H9 (cell line): ENCODE measurements at regions not wholly inside any gene's neighbourhood (a gene's known extent, or its start where the extent isn't known, plus 50 kb on each side); places are given as distances from the start of the nearest gene placed in this dataset.
A peak's percentile ranks its signal among the peaks of the same experiment; 100 is the strongest.

ENCODE experiments used
- DNase-seq: peaks from one replicate; pipeline ENCODE4 v3.0.0-alpha.2; 2017
- H2AFZ ChIP-seq: one replicate; pipeline ENCODE4 v1.6.1; 2013; ENCODE audit warnings: mild to moderate bottlenecking, low read length, control low read depth, moderate library complexity
- H2AK5ac ChIP-seq: 2 replicates; pipeline ENCODE4 v1.6.1; 2013; ENCODE audit warnings: low read length, control low read depth, mixed read lengths; ENCODE audit not compliant: insufficient read length
- H2BK120ac ChIP-seq: one replicate; pipeline ENCODE4 v1.6.1; 2013; ENCODE audit warnings: low read depth, mild to moderate bottlenecking, low read length, control low read depth, inconsistent platforms; ENCODE audit not compliant: poor library complexity, severe bottlenecking
- H2BK12ac ChIP-seq: 2 replicates; pipeline ENCODE4 v1.6.1; 2013; ENCODE audit warnings: low read length, control low read depth, mixed read lengths, low read depth; ENCODE audit not compliant: insufficient read length
- H2BK15ac ChIP-seq: 2 replicates; pipeline ENCODE4 v1.6.1; 2013; ENCODE audit warnings: low read depth, low read length, control low read depth
- H2BK20ac ChIP-seq: one replicate; pipeline ENCODE4 v1.6.1; 2013; ENCODE audit warnings: low read depth, mild to moderate bottlenecking, low read length, control low read depth, inconsistent platforms; ENCODE audit not compliant: poor library complexity, severe bottlenecking
- H2BK5ac ChIP-seq: 2 replicates; pipeline ENCODE4 v1.6.1; 2013; ENCODE audit warnings: low read length, control low read depth, mixed read lengths; ENCODE audit not compliant: insufficient read length
- H3K14ac ChIP-seq: 2 replicates; pipeline ENCODE4 v1.6.1; 2013; ENCODE audit warnings: low read length, control low read depth; ENCODE audit not compliant: insufficient read depth
- H3K18ac ChIP-seq: 2 replicates; pipeline ENCODE4 v1.6.1; 2013; ENCODE audit warnings: low read depth, mild to moderate bottlenecking, mixed read lengths, low read length, control low read depth; ENCODE audit not compliant: insufficient read length
- H3K23ac ChIP-seq: 2 replicates; pipeline ENCODE4 v1.6.1; 2013; ENCODE audit warnings: low read length, control low read depth, mixed read lengths, low read depth; ENCODE audit not compliant: insufficient read length
- H3K23me2 ChIP-seq: 2 replicates; pipeline ENCODE4 v1.6.1; 2013; ENCODE audit warnings: low read depth, mild to moderate bottlenecking, mixed read lengths, low read length, control low read depth; ENCODE audit not compliant: insufficient read length, poor library complexity, severe bottlenecking
- H3K27ac ChIP-seq: 2 replicates; pipeline ENCODE4 v1.5.1; 2013; ENCODE audit warnings: low read length, control low read depth, mixed read lengths, low read depth; ENCODE audit not compliant: insufficient read length
- H3K27me3 ChIP-seq: 2 replicates; pipeline ENCODE4 v1.6.1; 2013; ENCODE audit warnings: low read length, control low read depth, inconsistent platforms; ENCODE audit not compliant: insufficient read depth
- H3K4ac ChIP-seq: 2 replicates; pipeline ENCODE4 v1.6.1; 2013; ENCODE audit warnings: low read depth, mild to moderate bottlenecking, control low read depth, inconsistent platforms, low read length, moderate library complexity
- H3K4me1 ChIP-seq: 2 replicates; pipeline ENCODE4 v1.6.1; 2013; ENCODE audit warnings: low read length, control low read depth, inconsistent platforms; ENCODE audit not compliant: insufficient read depth
- H3K4me2 ChIP-seq: 2 replicates; pipeline ENCODE4 v1.6.1; 2013; ENCODE audit warnings: low read length, control low read depth, mixed read lengths; ENCODE audit not compliant: insufficient read length, insufficient read depth
- H3K56ac ChIP-seq: 2 replicates; pipeline ENCODE4 v1.6.1; 2013; ENCODE audit warnings: low read depth, mild to moderate bottlenecking, mixed read lengths, low read length, control low read depth; ENCODE audit not compliant: insufficient read length
- H3K79me1 ChIP-seq: 2 replicates; pipeline ENCODE4 v1.6.1; 2013; ENCODE audit warnings: low read depth, mild to moderate bottlenecking, moderate library complexity, low read length, control low read depth, inconsistent platforms; ENCODE audit not compliant: insufficient read depth, poor library complexity, severe bottlenecking
- H3K79me2 ChIP-seq: 2 replicates; pipeline ENCODE4 v1.6.1; 2013; ENCODE audit warnings: low read length, control low read depth, inconsistent platforms; ENCODE audit not compliant: insufficient read depth
- H3K9ac ChIP-seq: 2 replicates; pipeline ENCODE4 v1.6.1; 2013; ENCODE audit warnings: low read length, control low read depth, mixed read lengths; ENCODE audit not compliant: insufficient read length; ENCODE audit errors: extremely low read depth
- H3K9me3 ChIP-seq: one replicate; pipeline ENCODE4 v1.6.1; 2013; ENCODE audit warnings: low read depth, low read length, inconsistent platforms; ENCODE audit not compliant: control insufficient read depth
- H3T11ph ChIP-seq: one replicate; pipeline ENCODE4 v1.6.1; 2013; ENCODE audit warnings: mild to moderate bottlenecking, low read length, control low read depth, inconsistent platforms
- H4K20me1 ChIP-seq: one replicate; pipeline ENCODE4 v1.6.1; 2013; ENCODE audit not compliant: control insufficient read depth, insufficient read length, insufficient read depth
- H4K5ac ChIP-seq: 2 replicates; pipeline ENCODE4 v1.6.1; 2013; ENCODE audit warnings: low read depth, mild to moderate bottlenecking, mixed read lengths, low read length, control low read depth; ENCODE audit not compliant: insufficient read length
- H4K8ac ChIP-seq: replicated peaks from 2 replicates; pipeline ENCODE4 v1.6.1; 2013; ENCODE audit warnings: low read length, control low read depth, mixed read lengths, low read depth; ENCODE audit not compliant: insufficient read length
- H4K91ac ChIP-seq: 2 replicates; pipeline ENCODE4 v1.6.1; 2013; ENCODE audit warnings: low read depth, mild to moderate bottlenecking, moderate library complexity, mixed read lengths, low read length, control low read depth; ENCODE audit not compliant: insufficient read length
- H3K27ac Mint-ChIP-seq, 3 experiments: 2 replicates in 2 of 3; 3 replicates in 1 of 3; pipeline ENCODE4 v1.8.0; 2020 to 2021; ENCODE audit warnings: mixed read lengths in 3 of 3, mild to moderate bottlenecking in 1 of 3, moderate library complexity in 1 of 3
- H3K27me3 Mint-ChIP-seq: 2 replicates; pipeline ENCODE4 v1.8.0; 2021; ENCODE audit warnings: low read depth, mild to moderate bottlenecking, moderate library complexity, mixed read lengths
- H3K36me3 Mint-ChIP-seq, 3 experiments: 2 replicates in 2 of 3; 3 replicates in 1 of 3; pipeline ENCODE4 v1.8.0; 2020 to 2021; ENCODE audit warnings: low read depth in 3 of 3, mixed read lengths in 3 of 3; ENCODE audit not compliant: insufficient read depth in 1 of 3
- H3K4me1 Mint-ChIP-seq, 2 experiments: 2 replicates each; pipeline ENCODE4 v1.8.0; 2020; ENCODE audit warnings: mixed read lengths in 2 of 2
- H3K4me3 Mint-ChIP-seq, 2 experiments: 2 replicates in 1 of 2; 3 replicates in 1 of 2; pipeline ENCODE4 v1.8.0; 2020 to 2021; ENCODE audit warnings: mild to moderate bottlenecking in 2 of 2, mixed read lengths in 2 of 2, moderate library complexity in 1 of 2
- H3K9me3 Mint-ChIP-seq, 2 experiments: 2 replicates in 1 of 2; 3 replicates in 1 of 2; pipeline ENCODE4 v1.8.0; 2020; ENCODE audit warnings: mild to moderate bottlenecking in 2 of 2, mixed read lengths in 2 of 2, moderate library complexity in 1 of 2
- CTCF ChIP-seq: fragments of 200-600 bp; sonication (generic); conservative IDR thresholded peaks from 3 replicates; pipeline ENCODE4 v1.8.0; 2021; ENCODE audit warnings: antibody characterized with exemption, mild to moderate bottlenecking
- WGBS: extraction: QIAGEN DNeasy Blood & Tissue Kit; methylation state at CpG from one replicate; pipeline ENCODE4 v1.1.7; 2013; ENCODE audit warnings: missing lambda C conversion rate, low lambda C conversion rate, mixed read lengths; ENCODE audit not compliant: insufficient read length; ENCODE audit errors: extremely low coverage; 5-methylcytosine and 5-hydroxymethylcytosine counted together

GRCh38 chr14:34219661-34220377, 242.2 kb downstream of the SPTSSA start:
- H4K20me1 ChIP-seq = no peaks in the 10 kb centered on the region
- no peaks in the 10 kb centered on the region for H3K9me3 ChIP-seq
- Mint-ChIP-seq H3K27ac (0 out of 7 replicates have a peak overlapping the region, but pooled peaks of 1 of the 3 experiments have one; percentile 36), H3K36me3 (no peaks in the 10 kb centered on the region; a peak in 1 of 7 replicates), H3K9me3 (no peaks in the 10 kb centered on the region; a peak in 1 of 5 replicates), H3K27me3 (no peaks in the 10 kb centered on the region), H3K4me1 (peaks cover 16 to 24% of the 10 kb centered on the region in 2 experiments), H3K4me3 (no peak overlapping the region)
- H2BK15ac ChIP-seq = no peak overlapping the region
- no peak overlapping the region for H3K4me2 ChIP-seq
- no peak overlapping the region for H3K9ac ChIP-seq
- H3K79me1 ChIP-seq = no peaks in the 10 kb centered on the region
- no peak overlapping the region for H2AK5ac ChIP-seq
- no peak overlapping the region for H2BK5ac ChIP-seq
- no peak overlapping the region for H2BK120ac ChIP-seq
- H3K4me1 ChIP-seq = no peaks in the 10 kb centered on the region; the same call in 1 of the 2 replicates
- H2AFZ ChIP-seq = no peak overlapping the region
- no peak overlapping the region for H3K56ac ChIP-seq
- H3K23ac ChIP-seq = no peak overlapping the region
- no peak overlapping the region for H4K91ac ChIP-seq
- no peak for TF ChIP-seq CTCF
- H2BK12ac ChIP-seq = no peak overlapping the region
- H3K27me3 ChIP-seq = no peaks in the 10 kb centered on the region
- H3K79me2 ChIP-seq = no peaks in the 10 kb centered on the region
- H2BK20ac ChIP-seq = no peak overlapping the region
- no peak overlapping the region for H3T11ph ChIP-seq
- no peak for DNase-seq
- no peak overlapping the region for H3K4ac ChIP-seq
- no peak overlapping the region for H3K27ac ChIP-seq
- no peak overlapping the region for H4K5ac ChIP-seq
- H3K18ac ChIP-seq = no peak overlapping the region
- H3K23me2 ChIP-seq = no peaks in the 10 kb centered on the region
- no peak overlapping the region for H4K8ac ChIP-seq
- no CpG with 5 or more reads among the region's 7 CpGs for WGBS
- H3K14ac ChIP-seq = no peak overlapping the region
